NAMALWA (cell line): ENCODE measurements at regions not wholly inside any gene's neighbourhood (a gene's known extent, or its start where the extent isn't known, plus 50 kb on each side); places are given as distances from the start of the nearest gene placed in this dataset.
"Not testable (repeated sequence)": the region's sequence is repeated elsewhere in the genome, so short reads cannot be mapped to it uniquely, and the experiment has no call there.

Source experiments
- DNase-seq: peaks from one replicate; pipeline ENCODE4 v3.0.0-alpha.2; 2015; ENCODE audit warnings: low spot score

DNA sequence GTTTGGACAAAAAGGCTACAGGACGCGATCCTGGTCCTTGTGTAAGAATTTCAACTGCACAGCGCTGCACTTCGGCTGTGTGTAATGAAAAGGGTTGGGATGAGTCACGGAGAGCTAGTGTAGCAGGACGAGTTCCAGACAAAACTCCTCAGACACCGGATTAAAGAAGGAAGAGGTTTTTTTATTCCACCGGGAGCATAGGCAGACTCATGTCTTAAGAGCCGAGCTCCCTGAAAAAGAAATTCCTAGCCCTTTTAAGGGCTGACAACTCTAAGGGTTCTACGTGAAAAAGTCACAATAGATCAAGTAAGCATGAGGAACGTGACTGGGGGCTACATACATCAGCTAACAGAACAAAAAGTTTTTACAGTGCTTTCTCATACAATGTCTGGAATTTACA, 54.8 kb upstream of the FAM90A1 start:
- DNase-seq, result not testable (repeated sequence)

DNA sequence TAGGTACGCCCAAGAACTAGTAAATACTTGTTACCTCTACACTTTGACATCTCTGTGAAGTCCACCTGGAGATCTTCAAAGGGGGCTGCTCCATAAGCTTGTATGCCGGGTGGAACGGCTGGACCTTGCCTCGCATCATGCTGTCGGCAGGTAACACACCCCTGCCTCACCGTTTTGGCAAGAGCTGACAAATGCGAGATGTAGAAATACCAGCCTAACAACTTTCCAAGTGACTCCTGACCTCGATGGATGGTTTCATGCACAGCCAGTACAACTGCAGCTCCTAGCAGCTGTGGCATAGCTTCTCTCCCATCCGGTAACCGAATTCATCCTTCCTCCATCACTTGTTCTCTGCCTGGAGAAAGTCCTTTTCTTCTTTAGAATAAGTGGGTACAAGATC, 58.3 kb upstream of the FAM90A1 start:
- not testable (repeated sequence) for DNase-seq

DNA sequence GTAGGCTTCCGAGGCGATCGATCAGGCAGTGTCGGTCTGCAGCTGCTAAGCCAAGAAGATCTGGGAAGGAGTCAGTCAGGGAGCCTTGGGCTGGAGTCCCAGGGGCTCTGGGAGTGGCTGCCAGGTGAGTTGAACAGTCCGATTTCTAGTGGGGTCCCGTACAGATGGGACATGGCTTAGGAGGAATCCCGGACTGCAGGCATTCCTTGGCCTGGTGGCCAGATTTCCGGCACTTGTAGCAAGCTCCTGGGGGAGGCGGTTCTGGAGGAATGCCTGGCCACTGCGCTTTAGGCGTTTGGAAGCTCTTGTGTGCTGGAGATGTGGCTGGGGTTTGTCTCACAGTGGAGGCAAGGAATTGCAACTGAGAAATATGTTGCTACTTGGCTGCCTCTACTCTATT, 64.3 kb upstream of the FAM90A1 start:
- DNase-seq, result not testable (repeated sequence)

DNA sequence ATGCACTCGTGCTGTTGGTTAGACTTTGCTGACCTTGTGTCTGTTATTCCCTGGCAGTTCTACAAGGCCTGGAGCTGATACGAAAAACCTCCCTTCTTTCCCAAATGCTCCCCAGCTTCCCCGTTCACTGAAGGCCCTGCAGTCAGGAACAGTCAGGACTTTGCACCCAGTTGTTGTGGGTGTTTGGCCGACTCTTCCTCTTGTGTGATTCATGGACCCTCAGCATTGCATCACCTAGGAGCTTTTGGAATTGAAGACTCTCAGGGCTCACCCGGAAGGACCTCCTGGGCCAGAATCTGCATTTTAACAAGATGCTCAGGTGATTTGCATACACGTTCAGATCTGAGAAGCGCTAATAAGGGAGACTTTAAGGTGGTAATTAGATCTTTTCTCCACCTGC, 67.2 kb upstream of the FAM90A1 start:
- DNase-seq, result not testable (repeated sequence)

DNA sequence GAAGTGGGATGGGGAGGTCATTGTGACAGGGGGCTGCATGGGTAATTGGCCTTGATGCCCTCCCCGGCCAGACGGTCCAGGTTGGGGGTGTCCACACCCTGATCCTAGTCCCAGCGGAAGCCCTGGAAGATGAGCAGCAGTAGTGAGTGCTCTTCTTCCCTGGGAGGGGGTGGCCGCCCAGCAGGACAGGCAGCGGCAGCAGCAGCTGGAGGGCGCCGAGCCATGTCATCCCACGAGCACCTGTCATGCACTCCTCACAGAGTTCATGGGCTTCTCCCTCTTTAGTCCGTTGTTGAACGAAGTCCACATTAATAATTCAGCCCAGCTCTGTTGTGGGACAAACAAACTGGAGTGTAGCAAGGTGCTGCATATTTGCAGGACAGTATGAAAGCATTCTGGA, 81.2 kb upstream of the FAM90A1 start:
- not testable (repeated sequence) for DNase-seq

DNA sequence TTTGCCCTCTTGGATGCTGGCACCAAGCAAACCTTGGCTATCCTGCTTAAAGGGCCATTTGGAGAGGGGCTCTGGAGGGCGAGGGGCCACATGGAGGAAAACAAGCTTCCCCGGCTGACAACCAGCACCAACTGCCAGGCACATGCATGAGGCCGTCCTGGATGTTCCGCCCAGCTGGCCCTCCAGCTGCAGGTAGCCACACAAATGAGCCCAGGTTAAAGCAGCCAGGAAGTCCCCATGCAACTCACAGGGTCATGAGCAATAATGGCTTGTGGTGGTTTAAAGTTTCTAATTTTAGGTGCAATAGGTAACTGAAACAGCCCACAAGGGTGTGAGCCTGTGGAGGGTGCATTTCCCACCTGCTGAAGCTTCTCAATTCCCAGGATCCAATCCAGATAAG, 88.6 kb upstream of the FAM90A1 start:
- not testable (repeated sequence) for DNase-seq

DNA sequence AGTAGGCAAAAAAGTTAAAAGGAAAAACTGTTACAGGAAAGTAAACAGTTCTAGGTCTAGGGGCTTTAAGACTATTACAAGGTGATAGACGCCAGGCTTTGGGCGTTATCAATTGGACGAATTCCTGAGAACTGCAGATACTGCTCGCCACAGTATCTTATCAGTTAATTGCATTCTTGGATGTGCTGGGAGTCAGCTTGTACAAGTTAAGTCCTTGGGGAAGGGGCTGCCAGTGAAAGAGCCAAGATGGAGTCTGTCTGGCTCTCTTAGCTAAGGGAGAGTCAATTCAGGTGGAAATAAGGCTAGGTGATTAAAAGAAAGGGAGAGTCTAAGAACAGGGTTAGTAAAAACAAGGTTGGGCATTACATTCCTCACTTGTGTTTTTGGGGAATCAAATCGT, 90.3 kb upstream of the FAM90A1 start:
- not testable (repeated sequence) for DNase-seq

DNA sequence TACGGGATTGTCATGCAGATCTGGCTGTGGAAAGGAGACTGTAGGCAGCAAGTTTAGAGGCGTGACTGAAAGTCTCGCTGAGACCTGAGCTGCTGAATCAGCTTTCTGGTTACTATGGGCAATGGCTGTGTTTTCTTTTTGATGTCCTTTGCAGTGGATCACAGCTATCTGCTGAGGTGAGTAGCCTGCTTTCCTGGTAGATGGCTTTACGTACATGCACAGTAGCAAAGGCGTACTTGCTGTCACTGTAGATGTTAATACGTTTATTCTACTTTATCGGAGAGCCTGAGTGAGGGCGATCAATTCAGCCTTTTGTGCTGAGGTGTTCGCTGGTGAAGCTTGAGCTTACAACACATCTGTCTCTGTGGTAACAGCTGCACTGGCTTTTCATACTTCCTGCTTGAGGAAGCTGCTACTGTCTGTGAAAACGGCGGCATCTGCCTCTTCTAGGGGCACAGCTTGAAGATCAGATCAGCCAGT, 92.9 kb upstream of the FAM90A1 start:
- peak; percentile 67 for DNase-seq

DNA sequence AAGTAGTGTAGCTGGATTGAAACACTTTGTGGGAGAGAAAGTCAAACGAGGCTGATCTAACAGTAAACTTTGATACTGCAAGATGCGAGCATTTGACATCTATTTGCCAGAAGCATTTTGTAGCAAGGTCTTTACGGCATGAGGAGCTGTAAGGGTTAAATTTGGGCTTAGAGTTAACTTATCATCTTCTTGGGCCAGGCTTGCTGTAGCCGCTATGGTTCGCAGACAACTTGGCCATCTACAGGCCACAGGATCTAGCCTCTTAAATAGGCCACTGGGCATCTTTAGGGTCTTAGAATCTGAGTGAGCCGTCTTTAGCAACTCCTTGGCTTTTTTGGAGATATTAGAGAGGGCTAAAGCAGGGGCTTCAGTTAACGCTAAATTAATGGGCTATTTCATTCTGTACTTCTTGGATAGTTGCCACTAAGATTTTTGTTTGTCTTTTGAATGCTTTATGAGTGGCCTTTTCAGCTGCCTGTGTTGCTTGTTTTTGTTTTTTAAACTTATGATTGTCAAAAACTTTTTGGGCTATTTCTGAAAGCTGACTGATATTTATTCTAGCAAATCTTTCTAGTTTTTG, 93.5 kb upstream of the FAM90A1 start:
- DNase-seq, result not testable (repeated sequence)

DNA sequence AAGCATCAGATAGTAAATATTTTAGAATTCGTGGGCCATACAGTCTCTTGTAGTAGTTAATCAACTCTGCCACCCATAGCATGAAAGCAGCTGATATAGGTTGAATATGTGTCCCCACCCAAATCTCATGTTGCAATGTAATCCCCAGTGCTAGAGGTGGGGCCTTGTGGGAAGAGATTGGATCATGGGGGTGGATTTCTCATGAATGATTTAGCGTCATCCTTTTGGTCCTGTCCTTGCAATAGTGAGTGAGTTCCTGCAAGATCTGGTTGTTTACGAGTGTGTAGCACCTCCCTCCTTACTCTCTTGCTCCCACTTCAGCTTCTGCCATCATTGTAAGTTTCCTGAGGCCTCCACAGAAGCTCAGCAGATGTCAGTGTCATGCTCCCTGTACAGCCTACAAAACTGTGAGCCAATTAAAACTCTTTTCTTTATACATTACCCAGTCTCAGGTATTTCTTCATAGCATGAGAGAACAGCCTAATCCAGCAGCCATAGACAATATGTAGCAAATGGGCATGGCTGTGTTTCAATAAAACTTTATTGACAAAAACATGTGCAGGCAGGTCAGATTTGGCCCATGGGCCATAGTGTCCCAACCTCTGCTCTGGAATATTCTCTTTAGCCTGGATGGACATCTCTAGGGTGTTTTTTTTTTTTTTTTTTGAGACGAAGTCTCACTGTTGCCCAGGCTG, 97.9 kb upstream of the FAM90A1 start:
- not testable (repeated sequence) for DNase-seq

DNA sequence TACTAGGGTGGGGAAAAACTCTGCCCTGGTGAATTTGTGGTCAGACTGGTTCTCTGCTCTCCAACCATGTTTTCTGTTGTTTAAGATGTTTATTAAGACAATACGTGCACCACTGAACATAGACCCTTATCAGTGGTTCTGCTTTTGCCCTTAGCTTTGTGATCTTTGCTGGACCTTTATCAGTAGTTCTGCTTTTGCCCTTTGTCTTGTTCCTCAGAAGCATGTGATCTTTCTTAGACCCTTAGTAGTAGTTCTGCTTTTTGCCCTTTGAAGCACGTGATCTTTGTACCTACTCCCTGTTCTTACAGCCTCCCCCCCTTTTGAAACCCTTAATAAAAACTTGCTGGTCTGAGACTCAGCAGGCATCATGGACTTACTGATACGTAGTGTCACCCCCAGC, 101.4 kb upstream of the FAM90A1 start:
- DNase-seq, result peak; percentile 14

DNA sequence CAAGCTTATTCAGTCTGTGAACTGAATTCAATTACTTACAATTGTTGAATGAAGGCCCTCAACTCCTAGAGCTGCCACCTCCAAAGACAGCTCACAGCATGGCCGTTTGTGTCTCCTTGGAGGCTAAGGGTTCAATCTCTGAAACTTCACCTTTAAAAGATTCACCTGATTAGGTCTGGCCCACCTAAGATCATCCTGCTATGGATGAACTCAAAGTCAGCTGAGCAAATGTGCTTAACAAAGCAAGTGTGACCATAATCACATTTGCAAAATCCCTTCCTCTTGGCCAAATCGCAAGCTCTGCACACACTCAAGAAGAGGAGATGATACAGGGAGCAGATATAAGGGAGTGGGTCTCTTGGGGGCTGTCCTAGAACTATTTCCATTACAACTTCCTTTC, 105.0 kb upstream of the FAM90A1 start:
- not testable (repeated sequence) for DNase-seq

DNA sequence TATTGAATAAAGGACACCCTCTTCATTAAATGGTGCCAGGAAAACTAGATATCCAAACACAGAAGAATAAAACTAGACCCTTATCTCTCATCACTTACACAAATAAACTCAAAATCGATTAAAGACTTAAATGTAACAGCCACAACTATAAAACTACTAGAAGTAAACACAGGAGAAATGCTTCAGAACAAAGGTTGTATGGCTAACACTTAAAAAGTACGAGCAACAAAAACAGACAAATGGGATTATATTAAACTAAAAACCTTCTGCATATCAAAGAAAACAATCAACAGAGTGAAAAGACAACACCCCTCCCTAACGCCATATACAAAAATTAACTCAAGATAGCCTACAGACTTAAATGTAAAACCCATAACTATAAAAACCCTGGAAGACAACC, 104.7 kb upstream of the CLEC6A start:
- DNase-seq, result not testable (repeated sequence)

DNA sequence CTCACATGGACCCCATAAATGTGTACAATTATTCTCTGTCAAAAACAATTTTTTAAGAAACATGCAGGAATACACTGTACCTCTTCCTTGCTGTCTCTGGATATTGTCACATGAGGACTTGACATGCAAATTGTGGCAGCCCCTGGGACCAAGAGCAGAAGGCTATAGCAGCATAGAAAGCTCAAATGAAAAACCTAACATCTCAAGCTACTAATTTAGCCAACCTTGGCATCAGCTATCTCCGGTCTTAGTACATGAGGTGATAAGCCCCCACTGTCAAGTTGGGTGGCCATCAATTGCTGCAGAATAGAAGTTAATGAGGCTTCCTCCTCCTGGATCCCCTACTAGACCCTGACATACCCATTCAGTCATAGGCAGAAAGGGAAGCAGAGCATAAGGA, 101.0 kb upstream of the CLEC6A start:
- DNase-seq, result not testable (repeated sequence)

DNA sequence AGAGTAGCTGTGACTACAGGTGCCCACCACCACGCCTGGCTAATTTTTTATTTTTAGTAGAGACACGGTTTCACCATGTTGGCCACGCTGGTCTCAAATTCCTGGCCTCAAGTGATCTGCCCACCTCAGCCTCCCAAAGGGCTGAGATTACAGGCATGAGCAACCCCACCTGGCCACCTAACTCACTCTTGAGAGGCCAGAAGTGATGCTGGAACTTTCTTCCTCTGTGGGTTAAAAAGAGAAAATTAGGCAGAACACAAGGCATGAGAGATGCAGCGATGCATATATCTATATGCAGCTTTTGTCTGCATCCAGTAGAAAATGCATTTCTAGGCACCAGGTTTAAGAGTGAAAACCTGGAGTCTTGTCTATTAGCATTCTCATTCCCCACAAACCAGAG, 100.2 kb upstream of the CLEC6A start:
- DNase-seq, result not testable (repeated sequence)

DNA sequence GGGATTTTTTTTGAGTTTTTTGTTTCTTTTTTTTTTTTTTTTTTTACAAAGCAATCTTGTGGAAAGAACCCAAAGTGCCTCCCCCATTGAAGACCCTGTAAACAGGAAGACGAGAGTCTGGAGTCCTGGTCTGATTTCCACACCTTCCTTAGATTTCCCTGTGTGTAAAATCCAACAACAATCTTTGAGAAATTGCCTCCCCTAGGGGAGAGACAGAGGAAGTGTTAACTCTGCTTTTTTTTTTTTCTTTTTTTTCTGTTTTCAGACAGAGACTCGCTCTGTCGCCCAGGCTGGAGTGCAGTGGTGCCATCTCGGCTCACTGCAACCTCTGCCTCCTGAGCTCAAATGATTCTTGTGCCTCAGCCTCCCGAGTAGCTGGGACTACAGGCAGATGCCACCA, 82.0 kb upstream of the CLEC6A start:
- DNase-seq, result peak; percentile 8

DNA sequence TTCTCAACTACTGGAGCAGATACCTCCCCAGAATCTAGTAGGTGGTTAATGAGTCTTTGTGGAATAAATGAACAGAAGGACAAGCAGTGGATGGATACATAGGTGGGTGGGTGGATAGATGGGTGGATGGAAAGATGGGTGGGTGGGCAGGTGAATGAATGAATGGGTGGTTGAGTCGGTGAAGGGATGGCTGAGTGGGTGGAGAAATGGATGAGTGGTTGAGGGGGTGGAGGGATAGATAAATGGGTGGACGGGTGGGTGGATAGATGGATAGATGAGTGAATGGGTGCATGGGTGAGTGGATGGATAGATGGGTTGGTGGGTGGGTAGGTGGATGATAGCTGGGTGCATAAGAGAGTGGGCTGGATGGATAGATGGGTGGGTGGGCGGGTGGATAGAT, 80.6 kb upstream of the CLEC6A start:
- not testable (repeated sequence) for DNase-seq

DNA sequence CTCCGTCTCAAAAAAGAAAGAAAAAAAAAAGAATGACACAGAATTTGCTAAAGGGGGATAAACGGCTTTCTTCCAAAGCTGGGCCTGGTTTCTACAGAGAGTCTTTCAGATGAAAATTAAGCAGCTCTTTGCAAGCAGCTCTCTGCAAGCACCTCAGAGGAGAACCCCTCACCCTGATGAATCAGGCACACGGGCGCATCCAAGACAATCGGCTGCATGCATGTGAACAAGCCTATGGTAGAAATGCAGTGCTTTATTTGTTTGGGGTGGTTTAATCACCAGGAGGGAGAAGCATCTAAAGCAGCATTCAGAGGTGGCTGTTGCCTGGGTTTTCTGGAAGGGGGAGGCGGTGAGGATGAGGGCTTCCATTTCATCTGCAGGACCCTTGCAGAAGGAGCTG, 78.0 kb upstream of the CLEC6A start:
- DNase-seq, result not testable (repeated sequence)

DNA sequence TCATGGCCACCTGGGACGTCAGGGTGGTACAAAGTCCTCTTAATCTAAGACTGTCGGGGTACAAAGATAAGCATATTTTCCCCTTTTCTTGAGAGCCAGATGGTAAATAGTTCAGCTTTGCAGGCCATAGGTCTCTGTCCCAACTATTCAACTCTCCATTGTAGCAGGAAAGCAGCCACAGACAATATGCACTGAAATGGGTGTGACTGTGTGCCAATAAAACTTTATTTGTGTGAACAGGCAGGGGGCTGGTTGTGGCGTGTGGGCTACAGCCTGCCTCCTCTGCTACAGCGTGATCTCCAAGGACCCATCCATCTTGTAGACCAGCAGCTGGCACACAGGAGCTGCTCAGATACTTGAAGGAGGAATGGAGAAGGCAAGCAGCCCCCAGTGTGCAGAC, 73.2 kb upstream of the CLEC6A start:
- DNase-seq, result not testable (repeated sequence)

DNA sequence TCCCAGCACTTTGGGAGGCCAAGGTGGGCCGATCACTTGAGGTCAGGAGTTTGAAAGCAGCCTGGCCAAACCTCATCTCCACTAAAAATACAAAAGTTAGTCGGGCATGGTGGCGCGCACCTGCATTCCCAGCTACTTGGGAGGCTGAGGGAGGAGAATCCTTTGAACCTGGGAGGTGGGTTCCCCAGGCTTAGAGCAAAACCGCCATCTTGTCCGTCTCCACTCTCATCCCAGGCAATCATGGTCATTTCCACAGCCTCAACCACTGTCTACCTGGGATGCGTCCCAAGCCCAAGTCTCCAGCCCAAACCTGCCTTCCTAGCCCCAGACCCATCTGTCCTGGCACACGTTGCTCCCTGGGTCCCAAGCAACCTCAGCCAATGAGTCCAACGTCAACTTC, 71.1 kb upstream of the CLEC6A start:
- DNase-seq, result not testable (repeated sequence)

DNA sequence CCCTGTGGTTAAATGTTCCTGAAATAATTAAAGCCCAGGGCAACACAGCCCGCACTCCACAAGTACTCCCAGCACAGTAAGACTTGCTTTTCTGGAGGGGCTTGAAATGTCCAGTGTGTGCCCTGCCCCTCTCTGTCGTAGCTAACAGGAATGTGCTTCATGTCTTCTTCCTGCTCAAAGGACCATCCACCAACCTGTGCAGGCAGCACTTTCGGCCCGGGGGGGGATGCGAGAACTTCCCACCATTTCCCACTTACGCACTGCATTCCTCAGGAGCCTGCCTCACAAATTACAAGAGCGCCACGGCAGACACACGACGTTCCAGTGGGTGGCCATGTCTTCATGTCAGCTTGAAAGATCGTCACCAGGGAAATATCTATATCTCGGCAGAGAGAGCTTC, 70.3 kb upstream of the CLEC6A start:
- DNase-seq, result not testable (repeated sequence)

DNA sequence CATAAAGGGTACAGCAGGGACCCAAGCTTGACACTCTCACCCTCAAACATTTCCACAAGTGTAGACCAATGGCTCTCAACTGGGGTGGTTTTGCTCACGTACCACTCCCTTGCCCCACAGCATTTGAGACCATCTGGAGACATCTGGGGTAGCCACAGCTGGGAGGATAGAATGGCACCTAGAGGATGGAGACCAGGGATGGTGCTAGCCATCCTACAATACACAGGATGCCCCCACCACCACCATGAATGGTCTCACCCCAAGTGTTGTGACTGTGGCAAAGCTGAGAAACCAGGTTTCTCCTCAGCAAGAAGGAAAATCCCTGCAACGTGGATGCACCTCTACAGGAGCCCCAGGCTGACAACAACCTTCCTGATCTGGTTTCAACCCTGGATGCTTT, 69.1 kb upstream of the CLEC6A start:
- DNase-seq, result not testable (repeated sequence)

DNA sequence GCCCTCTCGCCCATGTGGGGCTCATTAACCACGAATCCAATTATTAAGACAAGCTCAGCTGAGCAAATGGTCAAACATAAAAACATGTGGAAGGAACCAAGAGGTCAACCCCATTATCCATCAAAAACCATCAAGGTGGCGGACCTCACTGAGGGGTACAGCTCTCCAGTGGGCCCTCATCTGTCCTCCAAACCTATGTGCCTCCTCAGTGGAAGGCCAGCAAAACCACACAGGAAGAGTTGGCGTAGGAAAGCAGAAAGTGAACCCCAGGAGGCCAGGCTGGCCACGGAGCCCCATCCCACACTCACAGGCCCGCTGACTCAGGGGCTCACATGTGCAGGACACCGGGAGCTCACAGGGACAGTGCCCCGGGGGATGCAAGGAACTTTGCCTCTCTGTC, 66.5 kb upstream of the CLEC6A start:
- not testable (repeated sequence) for DNase-seq
